IMR-90 (cell line): ENCODE measurements at regions not wholly inside any gene's neighbourhood (a gene's known extent, or its start where the extent isn't known, plus 50 kb on each side); places are given as distances from the start of the nearest gene placed in this dataset.

Source experiments
- ATAC-seq: fragments of 200-7000 bp; cut with Tn5 transposase; 2 replicates; pipeline ENCODE4 v1.9.1; 2020; ENCODE audit warnings: low read depth, mild to moderate bottlenecking, moderate library complexity
- BruUV-seq: library from RNA; stranded (reverse); fragments of 400-500 nt; replicated peaks from 2 replicates; lab custom pipeline; 2021; lab: Mats Ljungman, UMichigan
- CTCF ChIA-PET: fragments of 300-600 bp; formaldehyde crosslinking; extraction: SDS; loops from one replicate; lab custom pipeline; 2021; ENCODE audit warnings: antibody characterized with exemption; lab: Yijun Ruan, JAX
- POLR2A ChIA-PET: fragments of 300-600 bp; sonication (Branson Sonifier 250); formaldehyde crosslinking; loops from one replicate; lab custom pipeline; 2022; ENCODE audit warnings: antibody characterized with exemption; ENCODE audit not compliant: unreplicated experiment; lab: Charles Lee
- DNase-seq: peaks from one replicate; pipeline ENCODE4 v3.0.0; 2013
- H2AFZ ChIP-seq: replicated peaks from 2 replicates; pipeline ENCODE3; 2013; ENCODE audit warnings: low read length, mild to moderate bottlenecking; ENCODE audit not compliant: poor library complexity
- H2AK5ac ChIP-seq: 2 replicates; pipeline ENCODE4 v1.6.1; 2013; ENCODE audit warnings: low read depth, low read length, inconsistent platforms
- H2AK9ac ChIP-seq: replicated peaks from 2 replicates; pipeline ENCODE3; 2013; ENCODE audit warnings: mild to moderate bottlenecking, low read depth, low read length, moderate library complexity; ENCODE audit not compliant: poor library complexity
- H2BK120ac ChIP-seq: 2 replicates; pipeline ENCODE4 v1.6.1; 2013; ENCODE audit warnings: low read depth, low read length, inconsistent platforms
- H2BK15ac ChIP-seq: 3 replicates; pipeline ENCODE4 v1.6.1; 2013; ENCODE audit warnings: low read depth, low read length, inconsistent platforms
- H2BK20ac ChIP-seq: 2 replicates; pipeline ENCODE4 v1.6.1; 2013; ENCODE audit warnings: low read depth, mild to moderate bottlenecking, inconsistent platforms, low read length, moderate library complexity
- H2BK5ac ChIP-seq: 2 replicates; pipeline ENCODE4 v1.6.1; 2013; ENCODE audit warnings: mild to moderate bottlenecking, low read depth, low read length, inconsistent platforms; ENCODE audit not compliant: poor library complexity, severe bottlenecking
- H3K14ac ChIP-seq: replicated peaks from 2 replicates; pipeline ENCODE4 v1.6.1; 2013; ENCODE audit warnings: low read depth, low read length, inconsistent platforms
- H3K18ac ChIP-seq: 2 replicates; pipeline ENCODE4 v1.6.1; 2013; ENCODE audit warnings: low read depth, low read length, control low read depth
- H3K23ac ChIP-seq: 2 replicates; pipeline ENCODE4 v1.6.1; 2013; ENCODE audit warnings: low read depth, low read length, inconsistent platforms
- H3K27ac ChIP-seq: 2 replicates; pipeline ENCODE4 v1.5.1; 2013; ENCODE audit warnings: mild to moderate bottlenecking, control low read depth, low read length; ENCODE audit not compliant: insufficient read depth
- H3K27me3 ChIP-seq: 2 replicates; pipeline ENCODE4 v1.6.1; 2013; ENCODE audit warnings: low read length; ENCODE audit not compliant: control insufficient read depth, insufficient read depth
- H3K36me3 ChIP-seq: 2 replicates; pipeline ENCODE4 v1.6.1; 2013; ENCODE audit warnings: low read length, mixed read lengths; ENCODE audit not compliant: control insufficient read depth, insufficient read depth
- H3K4ac ChIP-seq: 2 replicates; pipeline ENCODE4 v1.6.1; 2013; ENCODE audit warnings: low read depth, low read length, inconsistent platforms
- H3K4me1 ChIP-seq: 2 replicates; pipeline ENCODE4 v1.6.1; 2013; ENCODE audit warnings: low read length, mixed read lengths; ENCODE audit not compliant: control insufficient read depth, insufficient read depth
- H3K4me2 ChIP-seq: 2 replicates; pipeline ENCODE4 v1.6.1; 2013; ENCODE audit warnings: low read depth, mild to moderate bottlenecking, control low read depth, low read length, moderate library complexity
- H3K4me3 ChIP-seq: 2 replicates; pipeline ENCODE4 v1.5.1; 2013; ENCODE audit warnings: low read depth, mild to moderate bottlenecking, control low read depth, low read length, moderate library complexity; ENCODE audit not compliant: insufficient read depth
- H3K56ac ChIP-seq: 2 replicates; pipeline ENCODE4 v1.6.1; 2013; ENCODE audit warnings: low read length, inconsistent platforms; ENCODE audit not compliant: insufficient read depth; ENCODE audit errors: extremely low read depth
- H3K79me1 ChIP-seq, 2 experiments: 2 replicates each; pipeline ENCODE4 v1.6.1; 2013; ENCODE audit warnings: low read length in 2 of 2, inconsistent platforms in 1 of 2, low read depth in 1 of 2
- H3K9ac ChIP-seq: 2 replicates; pipeline ENCODE4 v1.6.1; 2013; ENCODE audit warnings: low read depth, low read length, control low read depth
- H3K9me1 ChIP-seq: 2 replicates; pipeline ENCODE4 v1.6.1; 2013; ENCODE audit warnings: low read length, inconsistent platforms; ENCODE audit not compliant: insufficient read depth
- H3K9me3 ChIP-seq: 2 replicates; pipeline ENCODE4 v1.6.1; 2013; ENCODE audit warnings: low read length; ENCODE audit not compliant: control insufficient read depth, insufficient read depth
- H4K20me1 ChIP-seq: 2 replicates; pipeline ENCODE4 v1.6.1; 2013; ENCODE audit warnings: low read length, inconsistent platforms; ENCODE audit not compliant: insufficient read depth
- H4K5ac ChIP-seq: 2 replicates; pipeline ENCODE4 v1.6.1; 2013; ENCODE audit warnings: mild to moderate bottlenecking, low read depth, low read length, control low read depth
- H4K8ac ChIP-seq, 2 experiments: 2 replicates each; pipeline ENCODE4 v1.6.1; 2013; ENCODE audit warnings: low read depth in 2 of 2, low read length in 2 of 2, control low read depth in 1 of 2, inconsistent platforms in 1 of 2
- H4K91ac ChIP-seq: 2 replicates; pipeline ENCODE4 v1.6.1; 2013; ENCODE audit warnings: low read depth, low read length, inconsistent platforms; ENCODE audit not compliant: insufficient read depth
- BHLHE40 ChIP-seq: fragments of 150-350 bp; IDR thresholded peaks from 2 replicates; pipeline ENCODE4 v1.6.1; 2016; ENCODE audit warnings: mild to moderate bottlenecking, low read depth, low read length
- CEBPB ChIP-seq: IDR thresholded peaks from 2 replicates; pipeline ENCODE4 v1.6.1; 2012; ENCODE audit warnings: low read depth, low read length, improper control_type of control experiment
- FOS ChIP-seq: fragments of 150-350 bp; IDR thresholded peaks from 2 replicates; pipeline ENCODE4 v1.6.1; 2016; ENCODE audit warnings: low read depth, low read length
- MAFK ChIP-seq: IDR thresholded peaks from 2 replicates; pipeline ENCODE4 v1.6.1; 2012; ENCODE audit warnings: low read depth, low read length, improper control_type of control experiment
- MXI1 ChIP-seq: IDR thresholded peaks from 2 replicates; pipeline ENCODE4 v1.6.1; 2012; ENCODE audit warnings: low read depth, mild to moderate bottlenecking, low read length, moderate library complexity, borderline replicate concordance
- NFE2L2 ChIP-seq: fragments of 150-350 bp; IDR thresholded peaks from 2 replicates; pipeline ENCODE4 v1.6.1; 2016; ENCODE audit warnings: low read depth, mild to moderate bottlenecking, low read length
- RCOR1 ChIP-seq: IDR thresholded peaks from 2 replicates; pipeline ENCODE4 v1.6.1; 2012; ENCODE audit warnings: mild to moderate bottlenecking, low read length, improper control_type of control experiment; ENCODE audit not compliant: insufficient replicate concordance
- SMC3 ChIP-seq: fragments of 150-350 bp; IDR thresholded peaks from 2 replicates; pipeline ENCODE4 v1.6.1; 2016; ENCODE audit warnings: low read depth, mild to moderate bottlenecking, antibody characterized with exemption, low read length, moderate library complexity
- WGBS, 2 experiments: methylation state at CpG; one replicate each; pipeline versions ENCODE4 v1.1.5 to v1.1.7; 2013; ENCODE audit warnings: missing lambda C conversion rate in 2 of 2; ENCODE audit not compliant: insufficient read length in 1 of 2; ENCODE audit errors: extremely low coverage in 2 of 2; 5-methylcytosine and 5-hydroxymethylcytosine counted together
- dilution Hi-C: fragments of 300-500 bp; cut with HindIII; formaldehyde crosslinking; loops from one replicate; pipeline ENCODE4 v1.14.3; 2018; ENCODE audit warnings: low sequenced_read_pairs; ENCODE audit not compliant: unreplicated experiment
- in situ Hi-C: fragments of 300-500 bp; cut with MboI; formaldehyde crosslinking; loops from 3 replicates; pipeline ENCODE4 v1.14.3; 2019; ENCODE audit warnings: low sequenced_read_pairs, inconsistent platforms, mixed read lengths
- intact Hi-C: fragments of 100-400 bp; cut with micrococcal nuclease; formaldehyde crosslinking; loops from 2 replicates; pipeline ENCODE4 v1.10.0; 2022

DNA sequence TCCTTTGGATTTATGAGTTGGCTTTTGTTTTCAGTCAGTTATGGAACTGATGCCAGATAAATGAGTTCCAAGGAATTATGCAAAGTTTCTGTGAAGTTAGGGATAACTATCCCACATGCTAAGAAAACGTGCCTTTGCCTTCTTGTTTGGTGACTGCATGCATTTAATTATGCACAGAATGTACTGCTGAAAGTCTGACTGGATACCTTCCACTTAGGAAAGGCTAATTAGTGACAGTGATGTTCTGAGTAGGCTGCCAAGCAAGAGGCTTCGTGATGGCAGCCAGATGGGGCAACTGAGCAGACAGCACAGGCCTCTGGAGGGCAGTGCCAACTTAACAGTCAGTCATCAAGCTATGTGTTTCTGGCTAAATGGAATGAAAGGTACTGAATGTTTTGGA, 289.9 kb downstream of the CD109 start:
- Histone ChIP-seq H3K23ac (no peak overlapping the region), H2BK120ac (peak overlapping the region; percentile 55; the same call in 1 of the 2 replicates), H4K91ac (no peak overlapping the region), H3K18ac (peak overlapping the region; percentile 49; the same call in 1 of the 2 replicates), H3K4me3 (no peak overlapping the region), H2AK5ac (no peak overlapping the region), H3K56ac (no peak overlapping the region), H3K14ac (no peak overlapping the region; the same call in 1 of the 2 replicates), H3K4ac (peak overlapping the region; percentile 1; the same call in 1 of the 2 replicates), H4K5ac (no peak overlapping the region; the same call in 1 of the 2 replicates), H4K20me1 (no peaks in the 10 kb centered on the region), H3K4me2 (no peak overlapping the region), H3K4me1 (peaks cover 10% of the 10 kb centered on the region), H3K36me3 (no peaks in the 10 kb centered on the region), H2BK15ac (no peak overlapping the region), H2AFZ (no peak overlapping the region), H3K9me1 (peaks cover 3% of the 10 kb centered on the region), H3K9ac (no peak overlapping the region), H2AK9ac (no peak overlapping the region), H3K9me3 (no peaks in the 10 kb centered on the region), H3K27ac (no peak overlapping the region), H3K27me3 (no peaks in the 10 kb centered on the region), H2BK5ac (peak overlapping the region; percentile 1), H2BK20ac (no peak overlapping the region), H3K79me1 (no peaks in the 10 kb centered on the region), H4K8ac (no peak overlapping the region)
- no peak for DNase-seq
- dilution Hi-C loops, result no loop called here
- POLR2A ChIA-PET, result no interaction called here
- no peak for TF ChIP-seq MAFK
- TF ChIP-seq RCOR1, result no peak
- no peak for TF ChIP-seq NFE2L2
- no peak for TF ChIP-seq SMC3
- no peak for TF ChIP-seq FOS
- no peak for TF ChIP-seq BHLHE40
- TF ChIP-seq CEBPB, result no peak
- TF ChIP-seq MXI1, result no peak
- no TSS peak for BruUV-seq
- in situ Hi-C loops, result no loop called here
- 80% methylated on average over 1 of the region's 2 CpGs; no CpG with 5 or more reads in 1 of the 2 experiments for WGBS, 2 experiments
- intact Hi-C loops, result no loop called here
- peak; percentile 19; the same call in 1 of the 2 replicates for ATAC-seq
- CTCF ChIA-PET, result interaction anchor here (0.7 to 1.0 kb wide), 5 partner anchors 10 to 133 kb away, joined by 3 to 5 read pairs (median 3); no protein-coding TSS in a partner anchor
